ENCODE measurements at regions not wholly inside any gene's neighbourhood (a gene's known extent, or its start where the extent isn't known, plus 50 kb on each side); places are given as distances from the start of the nearest gene placed in this dataset.
A peak's percentile ranks its signal among the peaks of the same experiment; 100 is the strongest.
"Not testable (repeated sequence)": the region's sequence is repeated elsewhere in the genome, so short reads cannot be mapped to it uniquely, and the experiment has no call there.

- no peak for DNase-seq (ENCODE audit: low read depth in 2 of 2)
Observed at GRCh38 chr20:4435671-4436455, 186.8 kb upstream of the ADRA1D start.

GRCh38 chr20:4435225-4435624, 186.1 kb upstream of the ADRA1D start:
- no peak for DNase-seq (ENCODE audit: low read depth in 2 of 2)

GRCh38 chr20:4434681-4435080, 185.6 kb upstream of the ADRA1D start:
- DNase-seq (ENCODE audit: low read depth in 2 of 2): no peak

DNA sequence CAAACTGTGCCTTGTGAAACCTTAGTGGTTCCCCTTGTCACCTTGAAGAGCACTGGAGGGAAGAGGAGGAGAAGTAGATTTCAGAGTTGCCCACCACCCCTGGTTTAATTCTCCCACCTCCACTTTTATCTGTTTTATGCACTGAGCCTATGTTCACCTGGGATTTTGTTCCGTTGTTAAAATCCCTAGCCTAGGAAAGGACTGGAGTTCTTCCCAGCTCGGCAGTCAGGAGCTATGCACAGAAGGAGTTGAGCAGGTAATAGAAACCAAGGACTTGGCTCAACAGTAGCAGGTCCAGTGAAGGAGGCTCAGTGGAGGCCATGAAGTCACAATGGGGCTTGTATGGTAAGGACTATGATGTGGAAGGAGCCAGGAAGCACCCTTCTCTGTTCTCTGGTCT, 182.4 kb upstream of the ADRA1D start:
- DNase-seq (ENCODE audit: low read depth in 2 of 2): no peak

- DNase-seq (ENCODE audit: low read depth in 2 of 2): not testable (repeated sequence)
Observed at GRCh38 chr20:4430826-4431225, 181.7 kb upstream of the ADRA1D start.

DNA sequence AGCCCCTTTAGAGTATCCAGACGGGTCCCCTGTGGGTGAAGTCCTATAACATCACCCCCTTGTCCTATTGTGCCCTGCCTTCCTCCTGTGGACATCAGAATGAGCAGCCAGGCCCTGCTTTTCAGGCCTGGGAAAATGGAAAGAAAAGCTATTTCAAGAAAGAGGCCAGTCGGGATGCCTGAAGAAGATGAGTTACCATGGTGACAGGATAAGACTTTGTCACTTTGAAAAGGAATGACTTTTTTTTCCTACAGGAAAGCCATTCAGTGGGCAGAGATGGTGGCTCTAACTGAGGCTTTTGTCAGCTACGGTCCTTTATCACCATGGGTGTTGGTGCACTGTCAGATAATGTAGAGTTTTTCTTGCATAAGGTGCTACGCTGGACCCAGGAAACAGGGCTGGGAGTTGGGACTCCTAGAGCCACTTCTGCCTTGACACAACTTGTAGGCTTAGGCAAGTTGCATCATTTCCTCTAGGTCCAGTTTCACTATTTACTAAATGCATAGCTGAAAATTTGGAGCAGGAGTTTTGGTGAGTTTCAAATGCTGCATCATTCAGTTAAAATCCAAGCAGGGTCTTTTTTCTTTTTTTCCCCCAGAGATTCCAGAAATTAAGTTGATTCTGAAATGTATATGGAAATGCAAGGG, 179.0 kb upstream of the ADRA1D start:
- no peak for DNase-seq (ENCODE audit: low read depth in 2 of 2)

DNA sequence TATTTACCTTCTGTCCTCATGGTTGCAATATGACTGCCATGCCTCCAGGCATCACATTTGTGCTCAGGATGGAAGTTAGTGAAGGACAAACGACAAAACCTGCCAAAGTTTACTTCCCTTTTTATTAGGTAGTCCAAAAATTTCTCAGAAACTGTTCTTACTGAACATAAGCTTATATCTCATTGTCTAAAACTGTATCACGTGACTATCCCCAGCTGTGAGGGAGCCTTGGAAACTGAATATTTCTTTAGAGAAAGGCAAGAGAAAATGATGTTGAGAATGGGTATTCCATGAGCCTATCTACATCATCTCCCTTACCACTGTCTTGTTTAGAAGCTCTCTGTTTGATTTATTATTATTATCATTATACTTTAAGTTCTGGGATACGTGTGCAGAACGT, 169.1 kb upstream of the ADRA1D start:
- no peak for DNase-seq (ENCODE audit: low read depth in 2 of 2)

DNA sequence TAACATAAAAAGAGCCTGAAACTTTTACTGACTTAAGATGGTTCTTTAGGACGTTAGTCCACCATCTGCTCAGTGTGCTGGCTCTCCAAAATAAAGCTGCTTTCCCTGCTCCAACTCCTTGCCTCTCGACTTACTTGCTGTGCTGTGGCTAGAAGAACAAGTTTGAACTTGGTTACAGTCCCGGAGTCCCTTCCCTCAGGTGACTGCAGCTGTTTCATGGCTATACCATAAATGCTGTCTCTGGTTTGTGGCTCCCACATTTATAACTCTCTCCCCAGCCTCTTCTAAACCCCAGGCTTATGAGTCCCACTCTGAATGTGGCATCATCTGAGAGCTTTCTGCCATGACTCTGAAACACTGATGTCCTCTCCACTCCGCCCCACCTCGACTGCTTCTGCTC, 166.2 kb upstream of the ADRA1D start:
- DNase-seq (ENCODE audit: low read depth in 2 of 2): no peak

GRCh38 chr20:4413314-4414049, 164.4 kb upstream of the ADRA1D start:
- DNase-seq (ENCODE audit: low read depth in 2 of 2): no peak

DNA sequence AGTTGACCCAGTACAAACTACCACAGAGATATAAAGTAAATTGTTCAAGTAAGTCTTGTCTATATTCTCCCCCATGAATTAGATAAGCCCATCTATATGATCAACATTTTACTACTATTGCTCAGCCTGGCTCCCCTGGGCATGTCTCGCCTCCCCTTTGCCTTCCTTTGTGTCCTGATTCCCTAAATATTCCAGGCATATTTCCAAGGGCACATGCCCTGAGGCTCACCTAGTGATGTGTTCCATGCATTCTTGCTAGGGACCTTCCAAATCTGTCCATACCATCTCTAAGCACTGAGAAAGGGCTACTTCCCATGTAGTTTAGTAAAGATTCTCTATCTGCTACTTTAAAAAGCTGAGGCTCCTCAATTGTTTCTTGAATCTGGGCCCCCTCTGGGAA, 163.1 kb upstream of the ADRA1D start:
- DNase-seq (ENCODE audit: low read depth in 2 of 2): no peak

GRCh38 chr20:4411744-4412143, 162.7 kb upstream of the ADRA1D start:
- DNase-seq (ENCODE audit: low read depth in 2 of 2): no peak

GRCh38 chr20:4406627-4407026, 157.5 kb upstream of the ADRA1D start:
- peak in 1 of 2 donors; percentile 37 for DNase-seq (ENCODE audit: low read depth in 2 of 2)

DNA sequence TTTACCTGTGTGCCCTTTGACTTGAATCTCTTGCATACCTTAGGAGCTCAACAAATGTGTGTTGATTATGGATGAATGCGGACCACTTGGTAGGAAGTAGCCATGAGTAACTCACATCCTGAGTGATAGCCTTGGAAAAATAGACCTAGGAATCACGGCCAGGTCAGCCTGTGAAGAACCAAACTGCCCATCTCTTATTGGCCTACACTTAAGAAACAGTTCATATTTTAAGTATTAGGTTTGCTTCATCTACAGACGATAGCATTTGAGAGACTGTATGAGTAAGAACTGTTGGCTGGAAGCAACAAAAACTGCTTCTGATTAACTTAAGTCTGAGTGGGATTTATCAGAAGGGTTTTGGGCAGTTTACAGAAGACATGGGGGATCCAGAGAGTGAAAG, 152.5 kb upstream of the ADRA1D start:
- DNase-seq (ENCODE audit: low read depth in 2 of 2): peak in 1 of 2 donors; percentile 18

DNA sequence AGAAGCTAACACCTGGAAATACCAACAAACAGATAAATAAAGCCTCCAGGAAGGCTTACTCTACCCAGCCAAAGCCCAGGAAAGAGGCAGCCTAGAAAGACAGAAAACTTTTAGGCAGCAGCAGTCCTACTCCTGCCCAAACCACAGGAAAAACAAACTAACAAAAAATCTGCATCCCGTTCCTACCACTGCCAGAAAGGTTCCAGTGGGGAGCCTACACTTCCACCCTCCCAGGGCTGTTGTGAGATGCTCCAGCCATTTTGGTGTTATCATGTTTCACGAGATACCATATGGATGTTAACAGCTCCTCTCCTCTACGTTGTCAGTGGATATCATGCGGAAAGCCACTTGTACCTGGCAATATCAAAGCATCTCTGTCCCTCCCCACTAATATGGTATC, 135.9 kb upstream of the ADRA1D start:
- DNase-seq (ENCODE audit: low read depth in 2 of 2): no peak

DNA sequence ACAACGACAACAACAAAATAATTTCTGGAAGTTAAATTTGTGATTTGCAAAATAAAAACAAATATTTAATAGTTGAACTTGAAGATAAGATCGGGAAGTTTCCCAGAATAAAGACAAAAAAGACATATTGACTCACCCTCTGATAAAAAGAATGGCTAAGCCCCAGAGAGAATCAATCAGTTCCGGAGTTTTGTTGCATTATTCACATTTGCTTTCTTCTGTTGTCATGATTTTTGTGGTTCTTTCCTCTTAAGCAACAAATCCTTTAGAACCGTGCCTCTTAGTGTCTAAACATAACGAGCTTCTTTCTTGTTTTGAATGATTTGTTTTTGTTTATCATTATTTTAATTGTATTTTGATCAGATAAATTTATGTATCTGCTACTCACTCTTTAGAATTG, 134.9 kb upstream of the ADRA1D start:
- no peak for DNase-seq (ENCODE audit: low read depth in 2 of 2)

DNA sequence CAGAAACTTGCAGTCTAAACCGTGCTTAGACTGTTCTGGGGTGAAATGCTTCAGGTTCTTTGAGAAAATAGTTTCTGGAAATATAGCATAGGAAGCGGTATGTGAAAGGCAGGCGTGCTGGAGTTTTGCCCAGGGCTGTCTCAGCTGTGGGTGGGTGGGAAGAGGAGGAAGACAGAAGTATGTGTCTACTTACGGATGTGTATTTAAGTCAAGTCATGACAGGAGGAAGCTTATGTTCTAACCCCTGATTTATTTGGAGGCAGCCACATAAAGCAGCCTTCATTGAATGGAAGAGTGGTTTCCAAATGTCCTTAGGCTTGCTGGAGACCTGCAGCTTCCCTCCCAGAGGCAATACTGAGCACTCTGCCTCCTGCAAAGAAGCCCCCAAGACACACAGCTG, 126.8 kb upstream of the ADRA1D start:
- DNase-seq (ENCODE audit: low read depth in 2 of 2): peak in 1 of 2 donors; percentile 3

GRCh38 chr20:4373454-4373853, 124.4 kb upstream of the ADRA1D start:
- DNase-seq (ENCODE audit: low read depth in 2 of 2): no peak

GRCh38 chr20:4371623-4372251, 122.7 kb upstream of the ADRA1D start:
- DNase-seq (ENCODE audit: low read depth in 2 of 2): no peak

GRCh38 chr20:4370851-4371250, 121.8 kb upstream of the ADRA1D start:
- DNase-seq (ENCODE audit: low read depth in 2 of 2): no peak

DNA sequence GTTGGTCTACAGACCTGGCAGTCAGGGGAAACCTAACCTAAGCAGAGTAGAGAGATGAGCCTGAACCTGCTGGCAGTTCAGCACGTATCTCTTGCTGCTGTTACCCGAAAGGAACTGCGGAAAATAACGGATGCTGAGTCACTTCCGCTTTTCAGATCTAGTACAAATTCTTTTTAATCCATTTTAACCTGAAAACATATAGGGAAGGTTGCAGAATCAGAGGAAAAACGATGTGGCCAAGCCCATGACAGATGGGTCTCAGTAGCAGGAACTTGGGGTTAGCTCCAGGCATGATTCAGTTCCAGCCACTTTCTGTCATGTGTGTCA, 120.7 kb upstream of the ADRA1D start:
- DNase-seq (ENCODE audit: low read depth in 2 of 2): peak; percentile 77 to 83

DNA sequence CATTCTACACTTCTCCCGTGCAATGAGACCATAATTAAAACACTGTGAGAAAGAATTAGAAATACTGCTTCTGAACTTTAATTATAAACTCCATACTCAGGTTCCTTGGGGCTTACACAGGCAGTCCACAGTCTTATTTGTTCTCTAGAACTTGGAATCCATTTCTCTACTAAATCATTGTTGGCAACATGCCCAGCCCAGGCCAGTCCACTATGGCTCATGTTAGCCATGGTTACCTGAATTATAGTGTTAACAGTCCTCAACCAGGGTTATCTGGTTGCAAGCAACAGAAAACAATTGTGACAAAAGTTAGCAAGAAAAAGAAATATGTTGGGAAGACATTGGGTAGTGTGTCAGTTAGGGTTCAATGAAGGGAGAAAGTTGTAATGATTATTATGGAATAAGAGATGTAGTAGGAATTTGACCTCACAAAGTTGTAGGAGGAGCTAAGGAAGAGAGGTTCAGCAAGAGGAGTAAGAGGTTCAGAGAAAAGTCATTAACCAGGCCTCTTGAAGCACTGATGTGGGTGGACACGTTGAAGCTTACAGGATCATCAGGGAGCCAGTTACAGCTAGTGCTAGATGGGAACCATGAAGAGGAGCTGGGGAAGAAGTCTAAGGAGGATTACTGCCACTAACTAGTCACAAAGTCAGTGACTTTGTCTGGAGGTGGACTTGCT, 120.2 kb upstream of the ADRA1D start:
- peak in 1 of 2 donors; percentile 47 for DNase-seq (ENCODE audit: low read depth in 2 of 2)

DNA sequence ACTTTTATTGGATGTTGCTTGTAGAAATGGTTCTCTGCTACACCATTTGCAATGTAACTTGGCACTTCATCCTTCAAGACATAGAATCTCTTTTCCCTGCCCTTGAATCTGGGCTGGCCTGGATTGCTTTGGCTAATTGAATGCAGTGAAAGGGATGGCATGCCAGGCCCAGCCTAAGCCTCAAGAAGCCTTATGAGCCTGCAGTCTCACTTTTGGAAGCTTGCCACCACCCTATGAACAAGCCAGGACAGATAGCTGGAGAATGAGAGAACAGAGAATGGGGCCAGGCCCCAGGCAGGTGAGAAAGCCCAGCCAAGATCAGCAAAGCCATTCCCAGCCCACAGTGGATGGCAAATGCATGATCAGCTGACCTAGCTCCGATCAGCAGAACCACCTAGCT, 117.0 kb upstream of the ADRA1D start:
- DNase-seq (ENCODE audit: low read depth in 2 of 2): no peak

All from dermis microvascular lymphatic vessel endothelial cell (primary cell).